ENCODE measurements at regions not wholly inside any gene's neighbourhood (a gene's known extent, or its start where the extent isn't known, plus 50 kb on each side); places are given as distances from the start of the nearest gene placed in this dataset.
A peak's percentile ranks its signal among the peaks of the same experiment; 100 is the strongest.

- intact Hi-C loops (cut with DNase I), result no loop called here
- H3K4me3 ChIP-seq, result no peak overlapping the region
- no peak for DNase-seq
- H3K9me3 ChIP-seq (replicated peaks in 1 of 3), result no peaks in the 10 kb centered on the region
- H3K36me3 ChIP-seq (replicated peaks in 1 of 2), result no peaks in the 10 kb centered on the region
- H3K27me3 ChIP-seq, result no peaks in the 10 kb centered on the region
- H3K27ac ChIP-seq, result no peak overlapping the region
- peaks cover 0 to 7% of the 10 kb centered on the region in 2 donors for H3K4me1 ChIP-seq (replicated peaks in 1 of 2)
- TF ChIP-seq CTCF (IDR thresholded peaks at IDR 0.05) (no peak), POLR2A (IDR thresholded peaks at IDR 0.05) (no peak)
- WGBS, 4 donors, result 95 to 98% (median 96%) methylated on average over 5 of the region's 5 CpGs
These were observed 316.8 kb upstream of the NFE2L3 start for GRCh38 chr7:25835197-25835596.

GRCh38 chr7:25839084-25839769 lies 312.8 kb upstream of the NFE2L3 start:
- Histone ChIP-seq H3K27ac (no peak overlapping the region), H3K9me3 (replicated peaks in 1 of 3) (no peaks in the 10 kb centered on the region), H3K4me1 (replicated peaks in 1 of 2) (peaks cover 0 to 6% of the 10 kb centered on the region in 2 donors), H3K4me3 (no peak overlapping the region), H3K36me3 (replicated peaks in 1 of 2) (no peaks in the 10 kb centered on the region), H3K27me3 (no peaks in the 10 kb centered on the region)
- intact Hi-C loops (cut with DNase I), result no loop called here
- WGBS, 4 donors, result 52 to 81% (median 65%) methylated on average over 2 of the region's 2 CpGs
- no peak for DNase-seq
- TF ChIP-seq POLR2A (IDR thresholded peaks at IDR 0.05), result no peak
- peak; percentile 26 to 45 (median 40) for TF ChIP-seq CTCF (IDR thresholded peaks at IDR 0.05)

DNA sequence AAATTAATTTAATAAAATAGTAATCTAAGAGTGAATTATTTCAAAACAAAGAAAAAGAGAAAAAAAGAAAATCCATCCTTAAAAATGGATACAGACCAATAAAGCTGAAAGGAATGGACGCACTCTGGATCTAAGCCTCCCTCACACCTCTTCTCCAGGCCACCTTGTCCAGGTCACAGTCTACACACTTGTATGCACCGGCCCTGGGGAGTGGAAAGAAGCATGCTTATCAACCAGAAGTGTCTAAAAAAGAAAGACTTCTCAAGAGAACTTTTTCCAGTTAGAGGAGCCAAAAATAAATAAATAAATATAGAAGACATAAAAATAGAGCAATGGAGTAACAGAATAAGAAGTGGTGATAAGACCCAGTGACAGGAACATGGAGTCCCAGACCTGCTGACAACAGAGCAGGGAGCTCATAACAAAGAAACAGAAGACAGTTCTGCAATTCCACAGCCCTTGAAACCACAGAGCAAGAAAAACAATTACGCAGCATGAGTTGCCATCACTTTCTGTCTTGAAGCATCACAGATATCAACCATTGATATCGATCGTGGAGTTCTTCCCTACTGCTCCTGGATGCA lies 311.7 kb upstream of the NFE2L3 start:
- peaks cover 0 to 6% of the 10 kb centered on the region in 2 donors for H3K4me1 ChIP-seq (replicated peaks in 1 of 2)
- intact Hi-C loops (cut with DNase I), result loop anchor here in 1 of 2 donors (10.0 kb wide), 1 partner anchor 116 kb away; no protein-coding TSS in a partner anchor
- 79 to 87% (median 83%) methylated on average over 5 of the region's 5 CpGs for WGBS, 4 donors
- no peaks in the 10 kb centered on the region for H3K27me3 ChIP-seq
- H3K36me3 ChIP-seq (replicated peaks in 1 of 2), result no peaks in the 10 kb centered on the region
- no peak for DNase-seq
- no peak overlapping the region for H3K4me3 ChIP-seq
- H3K27ac ChIP-seq, result peak overlapping the region in 1 of 5 donors; percentile 59
- TF ChIP-seq POLR2A (IDR thresholded peaks at IDR 0.05) (no peak), CTCF (IDR thresholded peaks at IDR 0.05) (no peak)
- no peaks in the 10 kb centered on the region for H3K9me3 ChIP-seq (replicated peaks in 1 of 3)

DNA sequence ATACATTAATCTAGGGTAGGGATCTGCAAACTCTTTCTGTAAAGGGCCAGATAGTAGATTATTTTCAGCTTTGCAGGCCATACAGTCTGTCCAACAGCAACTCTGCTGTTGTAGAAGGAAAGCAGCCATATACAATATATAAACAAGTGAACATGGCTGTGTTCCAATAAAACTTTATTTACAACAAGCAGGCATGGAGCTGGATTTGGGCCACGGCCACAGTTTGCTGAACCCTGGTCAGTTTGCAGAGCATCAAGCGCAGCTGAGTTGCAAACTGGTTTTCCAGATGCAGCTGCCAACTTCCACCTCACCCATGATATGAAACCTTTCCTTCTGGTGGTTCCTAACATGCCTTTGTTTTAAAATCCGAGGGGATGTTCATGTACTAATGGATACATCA lies 310.4 kb upstream of the NFE2L3 start:
- H3K36me3 ChIP-seq (replicated peaks in 1 of 2), result no peaks in the 10 kb centered on the region
- TF ChIP-seq POLR2A (IDR thresholded peaks at IDR 0.05), result no peak
- TF ChIP-seq CTCF (IDR thresholded peaks at IDR 0.05), result no peak
- peaks cover 0 to 6% of the 10 kb centered on the region in 2 donors for H3K4me1 ChIP-seq (replicated peaks in 1 of 2)
- H3K27me3 ChIP-seq, result no peaks in the 10 kb centered on the region
- DNase-seq, result no peak
- no peak overlapping the region for H3K4me3 ChIP-seq
- 93 to 97% (median 94%) methylated on average over 3 of the region's 3 CpGs for WGBS, 4 donors
- H3K9me3 ChIP-seq (replicated peaks in 1 of 3), result no peaks in the 10 kb centered on the region
- intact Hi-C loops (cut with DNase I), result loop anchor here in 1 of 2 donors (10.0 kb wide), 1 partner anchor 117 kb away; no protein-coding TSS in a partner anchor
- H3K27ac ChIP-seq, result peak overlapping the region in 1 of 5 donors; percentile 51

Data from adrenal gland (tissue), 9 donors.